ENCODE measurements at regions not wholly inside any gene's neighbourhood (a gene's known extent, or its start where the extent isn't known, plus 50 kb on each side); places are given as distances from the start of the nearest gene placed in this dataset.

- Histone ChIP-seq H3K27me3 (no peaks in the 10 kb centered on the region), H3K36me3 (no peaks in the 10 kb centered on the region), H3K4me3 (no peak overlapping the region), H3K4me1 (no peaks in the 10 kb centered on the region), H3K9me3 (no peaks in the 10 kb centered on the region), H3K27ac (no peak overlapping the region)
- 80 to 83% methylated on average over 1 of the region's 1 CpG for WGBS, 2 donors (ENCODE audit: low coverage in 1 of 2)
- ATAC-seq: no peak
- TF ChIP-seq EP300 (IDR thresholded peaks at IDR 0.05) (no peak), POLR2A (IDR thresholded peaks at IDR 0.05) (no peak), POLR2AphosphoS5 (IDR thresholded peaks at IDR 0.05) (no peak), CTCF (IDR thresholded peaks at IDR 0.05) (no peak)
Observed at GRCh38 chr4:45578874-45579273, 545.0 kb downstream of the GABRG1 start.

- ATAC-seq: no peak
- no peaks in the 10 kb centered on the region for H3K9me3 ChIP-seq
- no peak for TF ChIP-seq CTCF (IDR thresholded peaks at IDR 0.05)
- no peak for TF ChIP-seq POLR2AphosphoS5 (IDR thresholded peaks at IDR 0.05)
- no peak for TF ChIP-seq POLR2A (IDR thresholded peaks at IDR 0.05)
- no peak for TF ChIP-seq EP300 (IDR thresholded peaks at IDR 0.05)
- no peaks in the 10 kb centered on the region for H3K27me3 ChIP-seq
- no peak overlapping the region for H3K27ac ChIP-seq
- H3K4me3 ChIP-seq: no peak overlapping the region
- 83 to 89% methylated on average over 2 of the region's 2 CpGs for WGBS, 2 donors (ENCODE audit: low coverage in 1 of 2)
- no peaks in the 10 kb centered on the region for H3K36me3 ChIP-seq
- no peaks in the 10 kb centered on the region for H3K4me1 ChIP-seq
Observed at GRCh38 chr4:45576275-45576674, 547.6 kb downstream of the GABRG1 start.

GRCh38 chr4:45569619-45570018 is 554.2 kb downstream of the GABRG1 start:
- H3K4me1 ChIP-seq: no peaks in the 10 kb centered on the region
- TF ChIP-seq POLR2AphosphoS5 (IDR thresholded peaks at IDR 0.05): no peak
- TF ChIP-seq POLR2A (IDR thresholded peaks at IDR 0.05): no peak
- TF ChIP-seq CTCF (IDR thresholded peaks at IDR 0.05): no peak
- TF ChIP-seq EP300 (IDR thresholded peaks at IDR 0.05): no peak
- H3K27ac ChIP-seq: no peak overlapping the region
- H3K27me3 ChIP-seq: no peaks in the 10 kb centered on the region
- H3K9me3 ChIP-seq: no peaks in the 10 kb centered on the region
- WGBS, 2 donors (ENCODE audit: low coverage in 1 of 2): 65 to 68% methylated on average over 1 of the region's 1 CpG
- ATAC-seq: no peak
- no peaks in the 10 kb centered on the region for H3K36me3 ChIP-seq
- H3K4me3 ChIP-seq: no peak overlapping the region

GRCh38 chr4:45568694-45569093 is 555.2 kb downstream of the GABRG1 start:
- H3K27ac ChIP-seq: no peak overlapping the region
- no peak for TF ChIP-seq POLR2AphosphoS5 (IDR thresholded peaks at IDR 0.05)
- TF ChIP-seq CTCF (IDR thresholded peaks at IDR 0.05): no peak
- no peak for TF ChIP-seq POLR2A (IDR thresholded peaks at IDR 0.05)
- no peak for TF ChIP-seq EP300 (IDR thresholded peaks at IDR 0.05)
- H3K4me3 ChIP-seq: no peak overlapping the region
- no peak for ATAC-seq
- no peaks in the 10 kb centered on the region for H3K36me3 ChIP-seq
- 24 to 57% methylated on average over 3 of the region's 3 CpGs for WGBS, 2 donors (ENCODE audit: low coverage in 1 of 2)
- no peaks in the 10 kb centered on the region for H3K4me1 ChIP-seq
- H3K9me3 ChIP-seq: no peaks in the 10 kb centered on the region
- H3K27me3 ChIP-seq: no peaks in the 10 kb centered on the region

- no peak overlapping the region for H3K27ac ChIP-seq
- no peak for TF ChIP-seq CTCF (IDR thresholded peaks at IDR 0.05)
- TF ChIP-seq POLR2A (IDR thresholded peaks at IDR 0.05): no peak
- TF ChIP-seq EP300 (IDR thresholded peaks at IDR 0.05): no peak
- TF ChIP-seq POLR2AphosphoS5 (IDR thresholded peaks at IDR 0.05): no peak
- H3K9me3 ChIP-seq: no peaks in the 10 kb centered on the region
- no peak overlapping the region for H3K4me3 ChIP-seq
- H3K4me1 ChIP-seq: no peaks in the 10 kb centered on the region
- H3K36me3 ChIP-seq: no peaks in the 10 kb centered on the region
- H3K27me3 ChIP-seq: no peaks in the 10 kb centered on the region
- no peak for ATAC-seq
- WGBS, 2 donors (ENCODE audit: low coverage in 1 of 2): 81 to 92% methylated on average over 2 to 7 of the region's 19 CpGs
Observed at GRCh38 chr4:45566896-45567603, 556.8 kb downstream of the GABRG1 start.
